Suppressor macrophage (primary cell): ENCODE measurements at regions not wholly inside any gene's neighbourhood (a gene's known extent, or its start where the extent isn't known, plus 50 kb on each side); places are given as distances from the start of the nearest gene placed in this dataset.
"Not testable (repeated sequence)": the region's sequence is repeated elsewhere in the genome, so short reads cannot be mapped to it uniquely, and the experiment has no call there.

Experiments
- DNase-seq, 4 experiments: peaks; one replicate each; pipeline ENCODE4 v3.0.0-alpha.2; 2020 to 2022

- not testable (repeated sequence) for DNase-seq
These were observed 891.4 kb upstream of the ADAMTS5 start for GRCh38 chr21:27858053-27858825.

GRCh38 chr21:27856988-27857387 lies 890.1 kb upstream of the ADAMTS5 start:
- not testable (repeated sequence) for DNase-seq

GRCh38 chr21:27841084-27841672 lies 874.3 kb upstream of the ADAMTS5 start:
- no peak for DNase-seq

GRCh38 chr21:27840262-27840661 lies 873.4 kb upstream of the ADAMTS5 start:
- DNase-seq = no peak

- no peak for DNase-seq
These were observed 872.7 kb upstream of the ADAMTS5 start for GRCh38 chr21:27839512-27840115.

- DNase-seq = no peak
These were observed 871.7 kb upstream of the ADAMTS5 start for GRCh38 chr21:27838573-27838972.

- no peak for DNase-seq
These were observed 871.0 kb upstream of the ADAMTS5 start for GRCh38 chr21:27837936-27838335.

- DNase-seq = no peak
These were observed 866.4 kb upstream of the ADAMTS5 start for GRCh38 chr21:27833298-27833697.

- DNase-seq = no peak
These were observed 865.1 kb upstream of the ADAMTS5 start for GRCh38 chr21:27831816-27832569.

GRCh38 chr21:27831177-27831576 lies 864.3 kb upstream of the ADAMTS5 start:
- no peak for DNase-seq

- DNase-seq = no peak
These were observed 861.1 kb upstream of the ADAMTS5 start for GRCh38 chr21:27827972-27828371.

GRCh38 chr21:27825035-27825434 lies 858.1 kb upstream of the ADAMTS5 start:
- no peak for DNase-seq

GRCh38 chr21:27823652-27824201 lies 856.8 kb upstream of the ADAMTS5 start:
- DNase-seq = no peak

GRCh38 chr21:27820342-27820741 lies 853.5 kb upstream of the ADAMTS5 start:
- no peak for DNase-seq

- DNase-seq = no peak
These were observed 852.4 kb upstream of the ADAMTS5 start for GRCh38 chr21:27819299-27819698.

GRCh38 chr21:27818847-27819246 lies 852.0 kb upstream of the ADAMTS5 start:
- DNase-seq = no peak

- no peak for DNase-seq
These were observed 851.2 kb upstream of the ADAMTS5 start for GRCh38 chr21:27817902-27818623.

- DNase-seq = no peak
These were observed 850.2 kb upstream of the ADAMTS5 start for GRCh38 chr21:27817074-27817473.

- DNase-seq = no peak
These were observed 849.4 kb upstream of the ADAMTS5 start for GRCh38 chr21:27816301-27816700.

GRCh38 chr21:27814226-27814625 lies 847.3 kb upstream of the ADAMTS5 start:
- DNase-seq = no peak

- no peak for DNase-seq
These were observed 846.9 kb upstream of the ADAMTS5 start for GRCh38 chr21:27813750-27814149.

GRCh38 chr21:27813344-27813743 lies 846.5 kb upstream of the ADAMTS5 start:
- DNase-seq = no peak
